ENCODE measurements at regions not wholly inside any gene's neighbourhood (a gene's known extent, or its start where the extent isn't known, plus 50 kb on each side); places are given as distances from the start of the nearest gene placed in this dataset.

DNA sequence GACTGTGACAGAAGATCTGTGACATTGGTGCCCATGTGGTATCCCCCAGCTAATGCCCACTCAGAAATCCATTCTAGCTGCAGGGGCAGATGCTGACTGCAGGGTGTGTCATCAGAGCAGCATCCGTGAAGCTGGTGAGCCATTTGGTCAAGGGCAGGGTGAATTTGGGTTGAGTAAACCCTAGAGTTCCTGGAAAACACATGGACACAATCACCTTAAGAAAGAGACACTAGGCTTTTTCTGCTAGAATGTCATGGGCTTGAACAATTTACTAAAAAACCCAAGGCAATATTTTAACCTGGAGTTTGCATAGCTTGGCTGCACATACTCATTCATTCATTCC lies 100.0 kb downstream of the ADAMTS15 start:
- TF ChIP-seq, protein P1, sequence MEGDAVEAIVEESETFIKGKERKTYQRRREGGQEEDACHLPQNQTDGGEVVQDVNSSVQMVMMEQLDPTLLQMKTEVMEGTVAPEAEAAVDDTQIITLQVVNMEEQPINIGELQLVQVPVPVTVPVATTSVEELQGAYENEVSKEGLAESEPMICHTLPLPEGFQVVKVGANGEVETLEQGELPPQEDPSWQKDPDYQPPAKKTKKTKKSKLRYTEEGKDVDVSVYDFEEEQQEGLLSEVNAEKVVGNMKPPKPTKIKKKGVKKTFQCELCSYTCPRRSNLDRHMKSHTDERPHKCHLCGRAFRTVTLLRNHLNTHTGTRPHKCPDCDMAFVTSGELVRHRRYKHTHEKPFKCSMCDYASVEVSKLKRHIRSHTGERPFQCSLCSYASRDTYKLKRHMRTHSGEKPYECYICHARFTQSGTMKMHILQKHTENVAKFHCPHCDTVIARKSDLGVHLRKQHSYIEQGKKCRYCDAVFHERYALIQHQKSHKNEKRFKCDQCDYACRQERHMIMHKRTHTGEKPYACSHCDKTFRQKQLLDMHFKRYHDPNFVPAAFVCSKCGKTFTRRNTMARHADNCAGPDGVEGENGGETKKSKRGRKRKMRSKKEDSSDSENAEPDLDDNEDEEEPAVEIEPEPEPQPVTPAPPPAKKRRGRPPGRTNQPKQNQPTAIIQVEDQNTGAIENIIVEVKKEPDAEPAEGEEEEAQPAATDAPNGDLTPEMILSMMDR (IDR thresholded peaks at IDR 0.05), result no peak
- no peak for TF ChIP-seq POLR2A (IDR thresholded peaks at IDR 0.05)
